Gastroesophageal sphincter (tissue), 3 donors: ENCODE measurements at regions not wholly inside any gene's neighbourhood (a gene's known extent, or its start where the extent isn't known, plus 50 kb on each side); places are given as distances from the start of the nearest gene placed in this dataset.

Experiments used
- CTCF ChIP-seq, 4 experiments: fragments of 200-600 bp in 2 of 4; fragments of 450-650 bp in 2 of 4; sonication (generic) in 1 of 4; IDR thresholded peaks; one replicate each; pipeline ENCODE4 v1.5.1; 2017 to 2019; ENCODE audit warnings: antibody characterized with exemption in 4 of 4, mild to moderate bottlenecking in 2 of 4, moderate library complexity in 2 of 4
- EP300 ChIP-seq: sonication (generic); formaldehyde crosslinking; IDR thresholded peaks from one replicate; pipeline ENCODE4 v1.6.1; 2017; ENCODE audit warnings: antibody characterized with exemption, mild to moderate bottlenecking
- POLR2A ChIP-seq, 2 donors: fragments of 450-650 bp; IDR thresholded peaks; one replicate each; pipeline ENCODE4 v1.6.1; 2017; ENCODE audit warnings: antibody characterized with exemption in 2 of 2, mild to moderate bottlenecking in 2 of 2, moderate library complexity in 1 of 2
- POLR2AphosphoS5 ChIP-seq: sonication (generic); formaldehyde crosslinking; IDR thresholded peaks from one replicate; pipeline ENCODE4 v1.6.1; 2017; ENCODE audit warnings: antibody characterized with exemption

DNA sequence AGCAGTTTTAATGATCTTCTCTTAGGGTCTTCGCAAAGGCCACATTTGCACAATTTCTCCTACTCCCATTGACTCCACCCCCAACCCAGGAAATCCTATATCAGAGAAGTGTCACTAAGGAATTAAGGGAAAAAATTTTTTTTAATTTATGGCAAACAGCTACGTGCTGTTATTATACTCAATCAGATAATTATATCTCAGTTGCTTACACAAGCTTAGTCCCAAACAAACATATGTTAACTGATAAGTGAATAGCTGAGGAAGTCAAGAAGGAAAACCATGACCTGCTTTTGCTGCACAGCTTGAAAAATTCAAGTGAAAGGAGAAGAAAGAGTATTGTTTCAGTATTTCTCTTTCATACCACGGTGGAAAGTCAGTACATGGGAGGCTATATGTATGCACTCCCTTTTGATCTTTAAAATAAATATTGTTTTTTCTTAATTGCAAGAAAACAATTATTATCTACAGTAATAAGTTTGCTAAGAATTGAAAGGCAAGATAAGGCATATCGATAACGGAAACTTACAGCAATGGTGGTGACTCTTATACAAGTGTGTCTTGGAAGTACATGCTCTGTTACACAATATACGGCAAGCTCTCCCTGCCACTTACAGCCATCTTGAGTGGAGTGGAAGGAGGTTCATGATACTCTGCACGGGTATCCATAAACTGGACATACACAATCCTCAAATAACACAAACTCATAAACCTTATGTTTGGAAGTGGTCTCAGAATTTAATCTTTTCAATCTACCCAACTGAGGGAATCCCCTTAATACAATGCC lies 167.9 kb upstream of the FREM1 start:
- TF ChIP-seq CTCF (IDR thresholded peaks at IDR 0.05) (no peak), POLR2AphosphoS5 (no peak), POLR2A (IDR thresholded peaks at IDR 0.05) (no peak), EP300 (no peak)
